ENCODE measurements at regions not wholly inside any gene's neighbourhood (a gene's known extent, or its start where the extent isn't known, plus 50 kb on each side); places are given as distances from the start of the nearest gene placed in this dataset.

DNA sequence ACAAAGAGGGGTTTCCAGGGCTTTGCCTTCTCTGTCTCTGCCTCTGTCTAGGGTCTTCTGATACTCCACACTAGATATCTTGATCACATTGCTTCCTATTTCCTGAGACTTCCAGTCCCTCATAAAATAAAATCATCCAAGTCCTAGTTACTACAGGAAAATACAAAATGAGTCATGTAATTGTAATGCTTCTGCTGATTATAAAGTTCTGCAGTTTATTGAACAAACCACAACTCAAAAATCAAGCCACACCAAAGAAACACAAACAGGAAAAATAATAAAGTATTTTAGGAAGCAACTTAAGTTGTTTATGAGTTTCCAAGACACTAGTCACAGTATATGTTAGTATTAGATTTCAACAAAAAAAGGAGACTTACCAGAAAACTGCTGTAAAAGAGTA, 695.1 kb upstream of the GALNTL6 start:
- Histone ChIP-seq H3K27me3 (replicated peaks in 1 of 4; ENCODE audit: control extremely low read depth in 1 of 4, control insufficient read depth in 3 of 4, insufficient read depth in 4 of 4, low read length in 3 of 4) (no peaks in the 10 kb centered on the region), H2AFZ (ENCODE audit: insufficient read depth, low read depth, low read length, poor library complexity, severe bottlenecking) (no peak overlapping the region), H3K36me3 (replicated peaks in 1 of 2; ENCODE audit: control extremely low read depth in 1 of 2, control insufficient read depth in 1 of 2, extremely low read depth in 1 of 2, insufficient read depth in 2 of 2, low read length in 1 of 2) (no peaks in the 10 kb centered on the region), H3K9me3 (ENCODE audit: control extremely low read depth in 1 of 3, control insufficient read depth in 2 of 3, insufficient read depth in 1 of 3, low read length in 2 of 3) (peaks cover 0 to 3% (median 0%) of the 10 kb centered on the region in 3 donors), H3K4me2 (replicated peaks; ENCODE audit: low read depth, low read length, poor library complexity, severe bottlenecking) (no peak overlapping the region), H3K9ac (ENCODE audit: low read length) (no peak overlapping the region), H3K4me1 (ENCODE audit: control insufficient read depth in 2 of 2, insufficient read depth in 2 of 2, low read length in 2 of 2) (no peaks in the 10 kb centered on the region), H4K20me1 (ENCODE audit: control insufficient read depth, insufficient read depth, low read length, poor library complexity, severe bottlenecking) (no peaks in the 10 kb centered on the region), H3K27ac (ENCODE audit: low read length in 2 of 2) (no peak overlapping the region), H3K4me3 (ENCODE audit: control extremely low read depth in 1 of 5, extremely low read depth in 1 of 5, insufficient read depth in 1 of 5, low read depth in 2 of 5, low read length in 4 of 5) (no peak overlapping the region), H3K79me2 (ENCODE audit: control insufficient read depth, insufficient read depth, low read length) (no peaks in the 10 kb centered on the region)
- TF ChIP-seq, protein P1, sequence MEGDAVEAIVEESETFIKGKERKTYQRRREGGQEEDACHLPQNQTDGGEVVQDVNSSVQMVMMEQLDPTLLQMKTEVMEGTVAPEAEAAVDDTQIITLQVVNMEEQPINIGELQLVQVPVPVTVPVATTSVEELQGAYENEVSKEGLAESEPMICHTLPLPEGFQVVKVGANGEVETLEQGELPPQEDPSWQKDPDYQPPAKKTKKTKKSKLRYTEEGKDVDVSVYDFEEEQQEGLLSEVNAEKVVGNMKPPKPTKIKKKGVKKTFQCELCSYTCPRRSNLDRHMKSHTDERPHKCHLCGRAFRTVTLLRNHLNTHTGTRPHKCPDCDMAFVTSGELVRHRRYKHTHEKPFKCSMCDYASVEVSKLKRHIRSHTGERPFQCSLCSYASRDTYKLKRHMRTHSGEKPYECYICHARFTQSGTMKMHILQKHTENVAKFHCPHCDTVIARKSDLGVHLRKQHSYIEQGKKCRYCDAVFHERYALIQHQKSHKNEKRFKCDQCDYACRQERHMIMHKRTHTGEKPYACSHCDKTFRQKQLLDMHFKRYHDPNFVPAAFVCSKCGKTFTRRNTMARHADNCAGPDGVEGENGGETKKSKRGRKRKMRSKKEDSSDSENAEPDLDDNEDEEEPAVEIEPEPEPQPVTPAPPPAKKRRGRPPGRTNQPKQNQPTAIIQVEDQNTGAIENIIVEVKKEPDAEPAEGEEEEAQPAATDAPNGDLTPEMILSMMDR (IDR thresholded peaks at IDR 0.05) = no peak
- no peak for TF ChIP-seq EZH2 (IDR thresholded peaks at IDR 0.05; ENCODE audit: borderline replicate concordance, insufficient read depth, low read depth, low read length, poor library complexity, severe bottlenecking)
- CTCF ChIA-PET = no interaction called here
- Mint-ChIP-seq H3K27me3 (no peaks in the 10 kb centered on the region), H3K9me3 (ENCODE audit: insufficient read depth) (no peaks in the 10 kb centered on the region), H3K27ac (no peak overlapping the region), H3K4me1 (no peaks in the 10 kb centered on the region), H3K4me3 (no peak overlapping the region)
- POLR2A ChIA-PET = no interaction called here
- ATAC-seq (ENCODE audit: low read depth) (no peak), DNase-seq (no peak)
- intact Hi-C loops (cut with micrococcal nuclease) = no loop called here

DNA sequence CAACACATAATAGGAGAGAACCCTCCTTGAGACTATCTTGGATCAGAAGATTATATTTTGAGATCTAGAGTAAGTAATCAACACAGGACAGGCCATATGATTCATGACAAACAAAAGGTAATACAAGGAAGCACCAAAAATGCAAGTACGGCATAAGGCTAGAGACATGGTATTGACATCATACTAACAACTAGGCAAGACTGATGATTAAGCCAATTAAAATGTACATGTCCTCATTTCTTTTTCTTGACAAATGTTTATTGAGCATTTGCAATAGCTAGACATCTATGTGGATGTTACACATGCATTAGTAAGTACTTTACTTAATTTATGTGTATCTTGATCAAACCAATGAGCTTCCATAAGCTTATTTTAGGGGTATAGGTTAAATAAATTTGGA, 695.7 kb upstream of the GALNTL6 start:
- no peak for ATAC-seq (ENCODE audit: low read depth)
- no peak overlapping the region for H3K9ac ChIP-seq (ENCODE audit: low read length)
- CTCF ChIA-PET = no interaction called here

More for the DNA sequence above, 695.7 kb upstream of the GALNTL6 start:
- Mint-ChIP-seq H3K4me1 (no peaks in the 10 kb centered on the region), H3K9me3 (ENCODE audit: insufficient read depth) (no peaks in the 10 kb centered on the region), H3K27me3 (no peaks in the 10 kb centered on the region), H3K4me3 (no peak overlapping the region), H3K27ac (no peak overlapping the region)
- H4K20me1 ChIP-seq (ENCODE audit: control insufficient read depth, insufficient read depth, low read length, poor library complexity, severe bottlenecking) = no peaks in the 10 kb centered on the region
- H3K4me2 ChIP-seq (replicated peaks; ENCODE audit: low read depth, low read length, poor library complexity, severe bottlenecking) = no peak overlapping the region
- no peaks in the 10 kb centered on the region for H3K4me1 ChIP-seq (ENCODE audit: control insufficient read depth in 2 of 2, insufficient read depth in 2 of 2, low read length in 2 of 2)
- TF ChIP-seq, protein P1 (IDR thresholded peaks at IDR 0.05) = no peak
- TF ChIP-seq EZH2 (IDR thresholded peaks at IDR 0.05; ENCODE audit: borderline replicate concordance, insufficient read depth, low read depth, low read length, poor library complexity, severe bottlenecking) = no peak
- WGBS (ENCODE audit: insufficient coverage) = no CpG with 5 or more reads among the region's 1 CpG
- H2AFZ ChIP-seq (ENCODE audit: insufficient read depth, low read depth, low read length, poor library complexity, severe bottlenecking) = no peak overlapping the region
- no peaks in the 10 kb centered on the region for H3K27me3 ChIP-seq (replicated peaks in 1 of 4; ENCODE audit: control extremely low read depth in 1 of 4, control insufficient read depth in 3 of 4, insufficient read depth in 4 of 4, low read length in 3 of 4)
- H3K79me2 ChIP-seq (ENCODE audit: control insufficient read depth, insufficient read depth, low read length) = no peaks in the 10 kb centered on the region
- H3K4me3 ChIP-seq (ENCODE audit: control extremely low read depth in 1 of 5, extremely low read depth in 1 of 5, insufficient read depth in 1 of 5, low read depth in 2 of 5, low read length in 4 of 5) = no peak overlapping the region
- DNase-seq = no peak
- intact Hi-C loops (cut with micrococcal nuclease) = no loop called here
- H3K36me3 ChIP-seq (replicated peaks in 1 of 2; ENCODE audit: control extremely low read depth in 1 of 2, control insufficient read depth in 1 of 2, extremely low read depth in 1 of 2, insufficient read depth in 2 of 2, low read length in 1 of 2) = no peaks in the 10 kb centered on the region
- H3K27ac ChIP-seq (ENCODE audit: low read length in 2 of 2) = no peak overlapping the region
- H3K9me3 ChIP-seq (ENCODE audit: control extremely low read depth in 1 of 3, control insufficient read depth in 2 of 3, insufficient read depth in 1 of 3, low read length in 2 of 3) = peaks cover 0 to 3% (median 0%) of the 10 kb centered on the region in 3 donors
- POLR2A ChIA-PET = no interaction called here
